ENCODE measurements at regions not wholly inside any gene's neighbourhood (a gene's known extent, or its start where the extent isn't known, plus 50 kb on each side); places are given as distances from the start of the nearest gene placed in this dataset.

- no CpG with 5 or more reads among the region's 2 CpGs for WGBS, 2 experiments (ENCODE audit: extremely low coverage in 2 of 2, insufficient read length in 1 of 2)
- dilution Hi-C loops (cut with HindIII; ENCODE audit: low sequenced_read_pairs, unreplicated experiment) (no loop called here), in situ Hi-C loops (cut with MboI; ENCODE audit: low sequenced_read_pairs) (no loop called here), intact Hi-C loops (cut with micrococcal nuclease) (no loop called here)
- Histone ChIP-seq H3K9me1 (ENCODE audit: insufficient read depth, low read length) (no peaks in the 10 kb centered on the region), H2BK120ac (ENCODE audit: low read depth, low read length) (no peak overlapping the region), H2BK5ac (ENCODE audit: low read depth, low read length, poor library complexity, severe bottlenecking) (no peak overlapping the region), H4K8ac (ENCODE audit: low read depth in 2 of 2, low read length in 2 of 2) (no peak overlapping the region), H3K27ac (ENCODE audit: insufficient read depth, low read length) (no peak overlapping the region), H2BK20ac (ENCODE audit: low read depth, low read length) (no peak overlapping the region), H4K91ac (ENCODE audit: insufficient read depth, low read depth, low read length) (no peak overlapping the region), H3K9me3 (ENCODE audit: control insufficient read depth, insufficient read depth, low read length) (peaks cover 2% of the 10 kb centered on the region; the same call in 1 of the 2 replicates), H2AK9ac (replicated peaks; ENCODE audit: low read depth, low read length, poor library complexity) (no peak overlapping the region), H3K36me3 (ENCODE audit: control insufficient read depth, insufficient read depth, low read length) (no peaks in the 10 kb centered on the region), H3K4ac (ENCODE audit: low read depth, low read length) (no peak overlapping the region), H3K27me3 (ENCODE audit: control insufficient read depth, insufficient read depth, low read length) (no peaks in the 10 kb centered on the region), H4K5ac (ENCODE audit: low read depth, low read length) (no peak overlapping the region), H3K56ac (ENCODE audit: extremely low read depth, insufficient read depth, low read length) (no peak overlapping the region), H3K4me2 (ENCODE audit: low read depth, low read length) (no peak overlapping the region), H3K4me3 (ENCODE audit: insufficient read depth, low read depth, low read length) (no peak overlapping the region), H3K79me1 (ENCODE audit: low read depth in 1 of 2, low read length in 2 of 2) (no peaks in the 10 kb centered on the region), H3K4me1 (ENCODE audit: control insufficient read depth, insufficient read depth, low read length) (no peaks in the 10 kb centered on the region), H3K14ac (replicated peaks; ENCODE audit: low read depth, low read length) (no peak overlapping the region), H3K23ac (ENCODE audit: low read depth, low read length) (no peak overlapping the region), H2AFZ (replicated peaks; ENCODE audit: low read length, poor library complexity) (no peak overlapping the region), H2AK5ac (ENCODE audit: low read depth, low read length) (no peak overlapping the region), H3K9ac (ENCODE audit: low read depth, low read length) (no peak overlapping the region), H2BK15ac (ENCODE audit: low read depth, low read length) (no peak overlapping the region), H3K18ac (ENCODE audit: low read depth, low read length) (no peak overlapping the region), H4K20me1 (ENCODE audit: insufficient read depth, low read length) (no peaks in the 10 kb centered on the region)
- ChIA-PET POLR2A (ENCODE audit: unreplicated experiment) (no interaction called here), CTCF (no interaction called here)
- no TSS peak for BruUV-seq (replicated peaks)
- TF ChIP-seq SMC3 (IDR thresholded peaks at IDR 0.05; ENCODE audit: low read depth, low read length) (no peak), BHLHE40 (IDR thresholded peaks at IDR 0.05; ENCODE audit: low read depth, low read length) (no peak), RAD21 (IDR thresholded peaks at IDR 0.05; ENCODE audit: low read length) (no peak), CTCF (conservative IDR thresholded peaks at IDR 0.05; ENCODE audit: low read depth, low read length) (no peak), CHD1 (IDR thresholded peaks at IDR 0.05; ENCODE audit: low read depth, low read length) (no peak), MAZ (IDR thresholded peaks at IDR 0.05; ENCODE audit: borderline replicate concordance, low read depth, low read length) (no peak), POLR2A (IDR thresholded peaks at IDR 0.05; ENCODE audit: low read depth, low read length) (no peak), ELK1 (IDR thresholded peaks at IDR 0.05; ENCODE audit: borderline replicate concordance, low read depth, low read length) (no peak), RFX5 (IDR thresholded peaks at IDR 0.05; ENCODE audit: low read depth, low read length) (no peak), RCOR1 (IDR thresholded peaks at IDR 0.05; ENCODE audit: insufficient replicate concordance, low read length) (no peak), CEBPB (IDR thresholded peaks at IDR 0.05; ENCODE audit: low read depth, low read length) (no peak), MAFK (IDR thresholded peaks at IDR 0.05; ENCODE audit: low read depth, low read length) (no peak), NFE2L2 (IDR thresholded peaks at IDR 0.05; ENCODE audit: low read depth, low read length) (no peak), MXI1 (IDR thresholded peaks at IDR 0.05; ENCODE audit: borderline replicate concordance, low read depth, low read length) (no peak), USF2 (IDR thresholded peaks at IDR 0.05; ENCODE audit: low read depth, low read length) (no peak), FOS (IDR thresholded peaks at IDR 0.05; ENCODE audit: low read depth, low read length) (no peak)
- ATAC-seq (ENCODE audit: low read depth), result no peak
- no peak for DNase-seq
Measured at GRCh38 chr3:88343264-88343663, 193.5 kb downstream of the C3orf38 start.

All from IMR-90 (cell line).